HUES64 (cell line): ENCODE measurements at regions not wholly inside any gene's neighbourhood (a gene's known extent, or its start where the extent isn't known, plus 50 kb on each side); places are given as distances from the start of the nearest gene placed in this dataset.

Source experiments
- H3K27ac ChIP-seq: 2 replicates; pipeline ENCODE4 v1.7.0; 2013; ENCODE audit warnings: low read depth, low read length, inconsistent platforms
- H3K27me3 ChIP-seq: 2 replicates; pipeline ENCODE4 v1.6.1; 2013; ENCODE audit warnings: mild to moderate bottlenecking, low read length; ENCODE audit not compliant: insufficient read depth
- H3K36me3 ChIP-seq: 2 replicates; pipeline ENCODE4 v1.6.1; 2013; ENCODE audit warnings: mild to moderate bottlenecking, low read length; ENCODE audit not compliant: insufficient read depth
- H3K4me1 ChIP-seq: 2 replicates; pipeline ENCODE4 v1.6.1; 2013; ENCODE audit warnings: mild to moderate bottlenecking, low read length, moderate library complexity; ENCODE audit not compliant: insufficient read depth
- H3K4me3 ChIP-seq: 2 replicates; pipeline ENCODE4 v1.5.1; 2013; ENCODE audit warnings: mild to moderate bottlenecking, low read length, moderate library complexity
- H3K9ac ChIP-seq: 2 replicates; pipeline ENCODE4 v1.6.1; 2013; ENCODE audit warnings: mild to moderate bottlenecking, low read depth, low read length
- H3K9me3 ChIP-seq: 2 replicates; pipeline ENCODE4 v1.6.1; 2013; ENCODE audit warnings: low read depth, low read length; ENCODE audit not compliant: insufficient read depth
- WGBS: fragments of 150-250, 120-280 bp; methylation state at CpG from one replicate; pipeline ENCODE4 v1.1.7; 2013; ENCODE audit warnings: missing lambda C conversion rate; 5-methylcytosine and 5-hydroxymethylcytosine counted together

GRCh38 chr6:23180504-23181293, 611.3 kb downstream of the HDGFL1 start:
- Histone ChIP-seq H3K27me3 (no peaks in the 10 kb centered on the region), H3K36me3 (no peaks in the 10 kb centered on the region), H3K4me3 (no peak overlapping the region), H3K9ac (no peak overlapping the region), H3K27ac (no peak overlapping the region), H3K4me1 (peaks cover 18% of the 10 kb centered on the region), H3K9me3 (no peaks in the 10 kb centered on the region)
- WGBS = 91% methylated on average over 10 of the region's 12 CpGs

- Histone ChIP-seq H3K27ac (no peak overlapping the region), H3K9ac (no peak overlapping the region), H3K4me3 (no peak overlapping the region), H3K36me3 (no peaks in the 10 kb centered on the region), H3K4me1 (peaks cover 18% of the 10 kb centered on the region), H3K9me3 (no peaks in the 10 kb centered on the region), H3K27me3 (no peaks in the 10 kb centered on the region)
- WGBS = 94% methylated on average over 6 of the region's 7 CpGs
Measured at GRCh38 chr6:23181356-23182110, 612.2 kb downstream of the HDGFL1 start.

- 94% methylated on average over 7 of the region's 7 CpGs for WGBS
- Histone ChIP-seq H3K4me3 (no peak overlapping the region), H3K27ac (no peak overlapping the region), H3K4me1 (peaks cover 18% of the 10 kb centered on the region), H3K9ac (no peak overlapping the region), H3K36me3 (no peaks in the 10 kb centered on the region), H3K27me3 (no peaks in the 10 kb centered on the region), H3K9me3 (no peaks in the 10 kb centered on the region)
Measured at GRCh38 chr6:23183846-23184245, 614.5 kb downstream of the HDGFL1 start.

GRCh38 chr6:23184351-23184750, 615.0 kb downstream of the HDGFL1 start:
- Histone ChIP-seq H3K9ac (no peak overlapping the region), H3K27me3 (no peaks in the 10 kb centered on the region), H3K36me3 (no peaks in the 10 kb centered on the region), H3K27ac (no peak overlapping the region), H3K4me1 (peaks cover 18% of the 10 kb centered on the region), H3K9me3 (no peaks in the 10 kb centered on the region), H3K4me3 (no peak overlapping the region)
- 86% methylated on average over 3 of the region's 3 CpGs for WGBS

- Histone ChIP-seq H3K9me3 (no peaks in the 10 kb centered on the region), H3K9ac (no peak overlapping the region), H3K4me3 (no peak overlapping the region), H3K27ac (no peak overlapping the region), H3K36me3 (no peaks in the 10 kb centered on the region), H3K4me1 (no peaks in the 10 kb centered on the region), H3K27me3 (no peaks in the 10 kb centered on the region)
- WGBS = 91% methylated on average over 3 of the region's 3 CpGs
Measured at GRCh38 chr6:23195487-23195886, 626.1 kb downstream of the HDGFL1 start.

GRCh38 chr6:23199541-23199940, 630.2 kb downstream of the HDGFL1 start:
- 88% methylated on average over 1 of the region's 4 CpGs for WGBS
- Histone ChIP-seq H3K27ac (no peak overlapping the region), H3K9me3 (no peaks in the 10 kb centered on the region), H3K4me1 (no peaks in the 10 kb centered on the region), H3K9ac (no peak overlapping the region), H3K4me3 (no peak overlapping the region), H3K36me3 (no peaks in the 10 kb centered on the region), H3K27me3 (no peaks in the 10 kb centered on the region)

GRCh38 chr6:23200946-23201345, 631.6 kb downstream of the HDGFL1 start:
- Histone ChIP-seq H3K36me3 (no peaks in the 10 kb centered on the region), H3K9ac (no peak overlapping the region), H3K4me3 (no peak overlapping the region), H3K27me3 (no peaks in the 10 kb centered on the region), H3K27ac (no peak overlapping the region), H3K4me1 (no peaks in the 10 kb centered on the region), H3K9me3 (no peaks in the 10 kb centered on the region)
- WGBS = 96% methylated on average over 3 of the region's 3 CpGs

- Histone ChIP-seq H3K27me3 (no peaks in the 10 kb centered on the region), H3K4me1 (no peaks in the 10 kb centered on the region), H3K27ac (no peak overlapping the region), H3K9ac (no peak overlapping the region), H3K4me3 (no peak overlapping the region), H3K9me3 (no peaks in the 10 kb centered on the region), H3K36me3 (no peaks in the 10 kb centered on the region)
- 96% methylated on average over 3 of the region's 5 CpGs for WGBS
Measured at GRCh38 chr6:23202207-23202606, 632.8 kb downstream of the HDGFL1 start.

- Histone ChIP-seq H3K4me1 (no peaks in the 10 kb centered on the region), H3K36me3 (no peaks in the 10 kb centered on the region), H3K27ac (no peak overlapping the region), H3K4me3 (no peak overlapping the region), H3K9ac (no peak overlapping the region), H3K9me3 (no peaks in the 10 kb centered on the region), H3K27me3 (no peaks in the 10 kb centered on the region)
- WGBS = 93% methylated on average over 1 of the region's 2 CpGs
Measured at GRCh38 chr6:23212398-23212797, 643.0 kb downstream of the HDGFL1 start.

- Histone ChIP-seq H3K4me1 (no peaks in the 10 kb centered on the region), H3K9ac (no peak overlapping the region), H3K4me3 (no peak overlapping the region), H3K27ac (no peak overlapping the region), H3K36me3 (no peaks in the 10 kb centered on the region), H3K9me3 (no peaks in the 10 kb centered on the region), H3K27me3 (no peaks in the 10 kb centered on the region)
- WGBS = no CpG with 5 or more reads among the region's 1 CpG
Measured at GRCh38 chr6:23213193-23213592, 643.8 kb downstream of the HDGFL1 start.

- H3K9ac ChIP-seq = no peak overlapping the region
- no peaks in the 10 kb centered on the region for H3K9me3 ChIP-seq
- H3K27ac ChIP-seq = no peak overlapping the region
- H3K36me3 ChIP-seq = no peaks in the 10 kb centered on the region
- no peaks in the 10 kb centered on the region for H3K27me3 ChIP-seq
- no peak overlapping the region for H3K4me3 ChIP-seq
- no peaks in the 10 kb centered on the region for H3K4me1 ChIP-seq
Measured at GRCh38 chr6:23213651-23214050, 644.3 kb downstream of the HDGFL1 start.
